K562 (cell line): ENCODE measurements at regions not wholly inside any gene's neighbourhood (a gene's known extent, or its start where the extent isn't known, plus 50 kb on each side); places are given as distances from the start of the nearest gene placed in this dataset.

ENCODE experiments used
- ATAC-seq: fragments of 200-7000 bp; cut with Tn5 transposase; 3 replicates; pipeline ENCODE4 v1.9.1; 2020; ENCODE audit warnings: moderate library complexity
- BruUV-seq: library from RNA; stranded (reverse); fragments of 400-500 nt; replicated peaks from 2 replicates; lab custom pipeline; 2021; lab: Mats Ljungman, UMichigan
- CTCF ChIA-PET: fragments of 300-600 bp; formaldehyde crosslinking; extraction: SDS; loops from one replicate; lab custom pipeline; 2021; ENCODE audit warnings: low intra/inter-chr PET ratio; lab: Yijun Ruan, JAX
- POLR2A ChIA-PET: fragments of 300-600, 350-650 bp; sonication (Branson Sonifier 250); formaldehyde crosslinking; extraction: SDS; loops from one replicate; lab custom pipeline; 2021; ENCODE audit warnings: antibody characterized with exemption, inconsistent platforms; lab: Yijun Ruan, JAX
- DNase-seq, 4 experiments: peaks; one replicate each; pipeline versions ENCODE4 v3.0.0 to v3.0.0-alpha.2; 2011 to 2018; ENCODE audit warnings: low spot score in 3 of 4, mixed read lengths in 3 of 4; ENCODE audit errors: extremely low read depth in 1 of 4
- FAIRE-seq: peaks from 2 replicates; lab custom pipeline; 2011; peaks lifted over from hg19 to GRCh38; lab: Jason Lieb, UNC
- H2AFZ ChIP-seq: 2 replicates; pipeline ENCODE4 v1.6.0; 2011; ENCODE audit warnings: low read depth, low read length, control low read depth, inconsistent platforms
- H3K27ac ChIP-seq: fragments of 200-600 bp; 3 replicates; pipeline ENCODE4 v1.8.0; 2011; ENCODE audit warnings: low read depth, mild to moderate bottlenecking, control low read depth, inconsistent platforms, low read length, moderate library complexity, mixed read lengths; ENCODE audit errors: extremely low read depth
- H3K27me3 ChIP-seq, 2 experiments: fragments of 300-600 bp in 1 of 2; 2 replicates in 1 of 2; 3 replicates in 1 of 2; pipeline versions ENCODE4 v1.6.0 to v1.8.0; 2011; ENCODE audit warnings: inconsistent platforms in 2 of 2, low read length in 2 of 2, mild to moderate bottlenecking in 1 of 2, mixed read lengths in 1 of 2, moderate library complexity in 1 of 2; ENCODE audit not compliant: control insufficient read depth in 2 of 2, insufficient read depth in 2 of 2
- H3K36me3 ChIP-seq: fragments of 300-600 bp; 3 replicates; pipeline ENCODE4 v1.8.0; 2011; ENCODE audit warnings: mild to moderate bottlenecking, low read length, inconsistent platforms; ENCODE audit not compliant: control insufficient read depth, insufficient read depth
- H3K4me1 ChIP-seq, 2 experiments: fragments of 200-600 bp in 1 of 2; replicated peaks in 1 of 2; 2 replicates in 1 of 2; 3 replicates in 1 of 2; pipeline versions ENCODE4 v1.5.1 to v1.8.0; 2011; ENCODE audit warnings: inconsistent platforms in 2 of 2, low read length in 2 of 2, mild to moderate bottlenecking in 1 of 2, mixed read lengths in 1 of 2, moderate library complexity in 1 of 2; ENCODE audit not compliant: control insufficient read depth in 2 of 2, insufficient read depth in 2 of 2
- H3K4me2 ChIP-seq: 2 replicates; pipeline ENCODE4 v1.6.1; 2011; ENCODE audit warnings: low read length, control low read depth, inconsistent platforms, mixed read lengths; ENCODE audit not compliant: insufficient read depth
- H3K4me3 ChIP-seq: fragments of 200-600 bp; sonication (generic), shearing (Covaris generic); 2 replicates; pipeline ENCODE4 v1.5.1; 2016; ENCODE audit warnings: control low read depth, inconsistent platforms
- H3K79me2 ChIP-seq: fragments of 200-600 bp; 3 replicates; pipeline ENCODE4 v1.8.0; 2011; ENCODE audit warnings: low read length, inconsistent platforms; ENCODE audit not compliant: control insufficient read depth, insufficient read depth
- H3K9ac ChIP-seq, 2 experiments: 2 replicates each; pipeline versions ENCODE4 v1.6.0 to v1.6.1; 2011; ENCODE audit warnings: low read depth in 2 of 2, low read length in 2 of 2, control low read depth in 1 of 2, inconsistent platforms in 1 of 2, mild to moderate bottlenecking in 1 of 2, mixed read lengths in 1 of 2; ENCODE audit not compliant: insufficient read depth in 1 of 2
- H3K9me1 ChIP-seq: one replicate; pipeline ENCODE4 v1.6.0; 2011; ENCODE audit warnings: inconsistent platforms, mild to moderate bottlenecking, low read length, moderate library complexity; ENCODE audit not compliant: control insufficient read depth, insufficient read depth
- H3K9me3 ChIP-seq: replicated peaks from 2 replicates; pipeline ENCODE4 v1.5.1; 2011; ENCODE audit warnings: low read depth, low read length, inconsistent platforms; ENCODE audit not compliant: control insufficient read depth, insufficient read depth
- H4K20me1 ChIP-seq: replicated peaks from 2 replicates; pipeline ENCODE4 v1.6.1; 2011; ENCODE audit warnings: low read length, inconsistent platforms, mixed read lengths; ENCODE audit not compliant: control insufficient read depth, insufficient read depth
- CTBP1 ChIP-seq: fragments of 450-650 bp; IDR thresholded peaks from 2 replicates; pipeline ENCODE4 v1.6.1; 2016; ENCODE audit warnings: borderline replicate concordance
- JUN ChIP-seq, 2 experiments: sonication (generic) in 1 of 2; formaldehyde crosslinking in 1 of 2; IDR thresholded peaks; 2 replicates each; pipeline versions ENCODE4 v1.6.1 to v1.8.0; 2012 to 2022; ENCODE audit warnings: borderline replicate concordance in 2 of 2, mild to moderate bottlenecking in 2 of 2, improper control_type of control experiment in 1 of 2, low read depth in 1 of 2, low read length in 1 of 2, missing genetic modification reagents in 1 of 2
- KLF10 ChIP-seq: fragments of 250-450 bp; sonication (Bioruptor Pico); IDR thresholded peaks from 2 replicates; pipeline ENCODE4 v1.6.1; 2021; ENCODE audit warnings: matching md5 sums
- PATZ1 ChIP-seq: fragments of 250-450 bp; sonication (Bioruptor Pico); IDR thresholded peaks from 2 replicates; pipeline ENCODE4 v1.5.0; 2020; ENCODE audit warnings: mild to moderate bottlenecking, borderline replicate concordance
- TOE1 ChIP-seq, 2 experiments: fragments of 450-650 bp in 1 of 2; sonication (generic) in 1 of 2; formaldehyde crosslinking in 1 of 2; IDR thresholded peaks; 2 replicates each; pipeline versions ENCODE4 v1.7.1 to v1.8.0; 2016 to 2022; ENCODE audit warnings: borderline replicate concordance in 2 of 2, mild to moderate bottlenecking in 2 of 2, antibody characterized with exemption in 1 of 2, inconsistent platforms in 1 of 2, low read depth in 1 of 2, missing genetic modification reagents in 1 of 2, moderate library complexity in 1 of 2
- WGBS: fragments of 100-300 bp; shearing (Covaris generic); methylation state at CpG from one replicate; pipeline ENCODE4 v1.1.6; 2016; ENCODE audit warnings: low coverage, mixed read lengths; ENCODE audit not compliant: insufficient coverage; ENCODE audit errors: missing lambda C conversion rate; 5-methylcytosine and 5-hydroxymethylcytosine counted together
- in situ Hi-C: fragments of 300-500 bp; cut with MboI; formaldehyde crosslinking; loops from 4 replicates; pipeline ENCODE4 v1.15.0; 2018; ENCODE audit warnings: inconsistent platforms, mixed read lengths
- intact Hi-C: fragments of 100-400 bp; cut with micrococcal nuclease; formaldehyde crosslinking; loops from 2 replicates; pipeline ENCODE4 v1.14.2; 2022

- no TSS peak for BruUV-seq
- POLR2A ChIA-PET, result no interaction called here
Observed at GRCh38 chr6:63437058-63437457, 117.3 kb upstream of the LGSN start.

More at GRCh38 chr6:63437058-63437457, 117.3 kb upstream of the LGSN start:
- Histone ChIP-seq H3K36me3 (no peaks in the 10 kb centered on the region), H2AFZ (no peak overlapping the region), H3K4me3 (no peak overlapping the region), H3K9me3 (0 out of 2 replicates have a peak, but pooled peaks cover under 1% of the 10 kb centered on the region), H3K9me1 (no peaks in the 10 kb centered on the region), H3K9ac (no peak overlapping the region), H3K4me1 (no peaks in the 10 kb centered on the region; a peak in 1 of 5 replicates), H4K20me1 (no peaks in the 10 kb centered on the region), H3K79me2 (no peaks in the 10 kb centered on the region), H3K27me3 (no peaks in the 10 kb centered on the region), H3K27ac (no peak overlapping the region), H3K4me2 (no peak overlapping the region)
- TF ChIP-seq CTBP1 (no peak), JUN (IDR thresholded peaks at IDR 0.05; ENCODE audit: borderline replicate concordance, low read depth, low read length) (no peak), JUN (CRISPR knock-in tag; IDR thresholded peaks at IDR 0.05; ENCODE audit: borderline replicate concordance) (no peak), TOE1 (IDR thresholded peaks at IDR 0.05; ENCODE audit: borderline replicate concordance) (no peak), TOE1 (CRISPR knock-in tag; IDR thresholded peaks at IDR 0.05; ENCODE audit: borderline replicate concordance, low read depth) (no peak), KLF10 (CRISPR knock-in tag) (no peak), PATZ1 (no peak)
- 0% methylated on average over 3 of the region's 3 CpGs for WGBS
- CTCF ChIA-PET, result no interaction called here
- in situ Hi-C loops, result no loop called here
- intact Hi-C loops, result no loop called here
- ATAC-seq, result no peak
- no peak for DNase-seq
- no peak for FAIRE-seq
